Suprapubic skin (tissue), 4 donors: ENCODE measurements at regions not wholly inside any gene's neighbourhood (a gene's known extent, or its start where the extent isn't known, plus 50 kb on each side); places are given as distances from the start of the nearest gene placed in this dataset.
"Not testable (repeated sequence)": the region's sequence is repeated elsewhere in the genome, so short reads cannot be mapped to it uniquely, and the experiment has no call there.

Experiments used
- DNase-seq, 2 donors: peaks; one replicate each; pipeline ENCODE4 v3.0.0-alpha.2; 2019; ENCODE audit warnings: low spot score in 2 of 2
- H3K27ac ChIP-seq: fragments of 200-600 bp; sonication (generic); one replicate; pipeline ENCODE4 v1.5.1; 2019
- H3K27me3 ChIP-seq: fragments of 200-600 bp; sonication (generic); one replicate; pipeline ENCODE4 v1.5.1; 2019
- H3K36me3 ChIP-seq: fragments of 200-600 bp; sonication (generic); one replicate; pipeline ENCODE4 v1.5.1; 2019
- H3K4me1 ChIP-seq: fragments of 200-600 bp; sonication (generic); one replicate; pipeline ENCODE4 v1.5.1; 2019
- H3K4me3 ChIP-seq: fragments of 200-600 bp; sonication (generic); one replicate; pipeline ENCODE4 v1.5.1; 2019; ENCODE audit warnings: mild to moderate bottlenecking
- H3K9me3 ChIP-seq: fragments of 200-600 bp; sonication (generic); one replicate; pipeline ENCODE4 v1.5.1; 2019
- CTCF ChIP-seq, 2 donors: fragments of 200-600 bp in 1 of 2; fragments of 450-650 bp in 1 of 2; sonication (generic) in 1 of 2; IDR thresholded peaks; one replicate each; pipeline ENCODE4 v1.5.1; 2016 to 2019; ENCODE audit warnings: antibody characterized with exemption in 2 of 2, mild to moderate bottlenecking in 1 of 2, moderate library complexity in 1 of 2
- EP300 ChIP-seq: sonication (generic); formaldehyde crosslinking; IDR thresholded peaks from one replicate; pipeline ENCODE4 v1.6.1; 2017; ENCODE audit warnings: antibody characterized with exemption
- POLR2A ChIP-seq, 2 donors: fragments of 450-650 bp; IDR thresholded peaks; one replicate each; pipeline ENCODE4 v1.6.1; 2017; ENCODE audit warnings: antibody characterized with exemption in 2 of 2, mild to moderate bottlenecking in 2 of 2, moderate library complexity in 2 of 2
- POLR2AphosphoS5 ChIP-seq, 3 donors: sonication (generic); formaldehyde crosslinking; IDR thresholded peaks; one replicate each; pipeline ENCODE4 v1.6.1; 2017; ENCODE audit warnings: antibody characterized with exemption in 3 of 3
- WGBS: methylation state at CpG from one replicate; pipeline ENCODE4 v1.1.5; 2018; 5-methylcytosine and 5-hydroxymethylcytosine counted together

- no peak for DNase-seq
- no peak overlapping the region for H3K27ac ChIP-seq
- H3K36me3 ChIP-seq = no peaks in the 10 kb centered on the region
- no peaks in the 10 kb centered on the region for H3K4me1 ChIP-seq
- H3K9me3 ChIP-seq = peaks cover 6% of the 10 kb centered on the region
- TF ChIP-seq POLR2A (IDR thresholded peaks at IDR 0.05) (no peak), CTCF (IDR thresholded peaks at IDR 0.05) (no peak), POLR2AphosphoS5 (IDR thresholded peaks at IDR 0.05) (no peak), EP300 (no peak)
- H3K4me3 ChIP-seq = no peak overlapping the region
- no peaks in the 10 kb centered on the region for H3K27me3 ChIP-seq
Observed at GRCh38 chr1:189751311-189751710, 726.4 kb downstream of the BRINP3 start.

GRCh38 chr1:189752461-189752995 lies 725.1 kb downstream of the BRINP3 start:
- H3K36me3 ChIP-seq = no peaks in the 10 kb centered on the region
- no peak overlapping the region for H3K27ac ChIP-seq
- no peak overlapping the region for H3K4me3 ChIP-seq
- peaks cover 6% of the 10 kb centered on the region for H3K9me3 ChIP-seq
- no peak for DNase-seq
- TF ChIP-seq CTCF (IDR thresholded peaks at IDR 0.05) = no peak
- TF ChIP-seq POLR2AphosphoS5 (IDR thresholded peaks at IDR 0.05) = no peak
- no peak for TF ChIP-seq POLR2A (IDR thresholded peaks at IDR 0.05)
- TF ChIP-seq EP300 = no peak
- H3K4me1 ChIP-seq = no peaks in the 10 kb centered on the region
- no peaks in the 10 kb centered on the region for H3K27me3 ChIP-seq
- 90% methylated on average over 1 of the region's 1 CpG for WGBS

- not testable (repeated sequence) for H3K4me3 ChIP-seq, H3K27me3 ChIP-seq, H3K9me3 ChIP-seq, H3K4me1 ChIP-seq, H3K36me3 ChIP-seq, H3K27ac ChIP-seq, DNase-seq
- 82% methylated on average over 8 of the region's 9 CpGs for WGBS
Observed at GRCh38 chr1:189755100-189755499, 722.6 kb downstream of the BRINP3 start.

GRCh38 chr1:189764391-189765320 lies 713.0 kb downstream of the BRINP3 start:
- Histone ChIP-seq H3K4me3 (no peak overlapping the region), H3K36me3 (no peaks in the 10 kb centered on the region), H3K9me3 (no peaks in the 10 kb centered on the region), H3K27me3 (no peaks in the 10 kb centered on the region), H3K4me1 (no peaks in the 10 kb centered on the region), H3K27ac (no peak overlapping the region)
- DNase-seq = no peak
- no peak for TF ChIP-seq EP300
- no peak for TF ChIP-seq POLR2A (IDR thresholded peaks at IDR 0.05)
- TF ChIP-seq CTCF (IDR thresholded peaks at IDR 0.05) = no peak
- no peak for TF ChIP-seq POLR2AphosphoS5 (IDR thresholded peaks at IDR 0.05)
- 70% methylated on average over 2 of the region's 2 CpGs for WGBS

- no peak overlapping the region for H3K4me3 ChIP-seq
- H3K36me3 ChIP-seq = no peaks in the 10 kb centered on the region
- TF ChIP-seq EP300 (no peak), POLR2AphosphoS5 (IDR thresholded peaks at IDR 0.05) (no peak), CTCF (IDR thresholded peaks at IDR 0.05) (no peak)
- no peaks in the 10 kb centered on the region for H3K27me3 ChIP-seq
- no peaks in the 10 kb centered on the region for H3K4me1 ChIP-seq
- no peak overlapping the region for H3K27ac ChIP-seq
- DNase-seq = no peak
- 35% methylated on average over 3 of the region's 3 CpGs for WGBS
- no peaks in the 10 kb centered on the region for H3K9me3 ChIP-seq
Observed at GRCh38 chr1:189769448-189769847, 708.2 kb downstream of the BRINP3 start.
